ENCODE measurements at regions not wholly inside any gene's neighbourhood (a gene's known extent, or its start where the extent isn't known, plus 50 kb on each side); places are given as distances from the start of the nearest gene placed in this dataset.
A peak's percentile ranks its signal among the peaks of the same experiment; 100 is the strongest.

DNA sequence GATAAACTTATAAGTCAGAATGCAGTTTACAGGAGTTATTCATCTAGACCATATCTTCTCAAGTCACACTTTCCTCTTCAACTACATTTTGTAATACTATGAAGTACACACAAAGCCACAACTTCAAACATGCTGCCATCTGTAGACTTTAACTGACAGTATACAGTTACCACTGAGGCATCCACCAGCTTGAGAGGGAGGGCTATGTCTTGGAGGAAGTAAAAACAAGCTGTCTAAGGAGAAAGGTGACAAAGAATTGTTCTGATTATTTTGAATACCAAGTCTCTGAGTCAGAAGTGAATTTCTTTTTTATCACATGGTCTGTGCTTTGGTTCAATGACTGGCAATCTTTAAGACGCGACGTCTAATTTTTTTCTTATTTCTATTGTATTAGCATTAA, 97.6 kb upstream of the CDH10 start:
- Mint-ChIP-seq H3K4me1 (ENCODE audit: insufficient read depth, unreplicated experiment) (no peaks in the 10 kb centered on the region), H3K4me3 (ENCODE audit: unreplicated experiment) (no peak overlapping the region), H3K36me3 (ENCODE audit: insufficient read depth, unreplicated experiment) (no peaks in the 10 kb centered on the region), H3K27me3 (ENCODE audit: insufficient read depth, unreplicated experiment) (no peaks in the 10 kb centered on the region), H3K9me3 (ENCODE audit: unreplicated experiment) (peaks cover 8% of the 10 kb centered on the region), H3K27ac (ENCODE audit: low read depth, unreplicated experiment) (no peak overlapping the region)
- BruUV-seq (replicated peaks): no TSS peak
- DNase-seq (ENCODE audit: unreplicated experiment): no peak
- ChIA-PET CTCF (no interaction called here), POLR2A (interaction anchor here (0.6 to 0.8 kb wide), 2 partner anchors 85 to 1483 kb away, joined by 3 read pairs; no protein-coding TSS in a partner anchor)
- intact Hi-C loops (cut with micrococcal nuclease): no loop called here
- TF ChIP-seq, protein P1, sequence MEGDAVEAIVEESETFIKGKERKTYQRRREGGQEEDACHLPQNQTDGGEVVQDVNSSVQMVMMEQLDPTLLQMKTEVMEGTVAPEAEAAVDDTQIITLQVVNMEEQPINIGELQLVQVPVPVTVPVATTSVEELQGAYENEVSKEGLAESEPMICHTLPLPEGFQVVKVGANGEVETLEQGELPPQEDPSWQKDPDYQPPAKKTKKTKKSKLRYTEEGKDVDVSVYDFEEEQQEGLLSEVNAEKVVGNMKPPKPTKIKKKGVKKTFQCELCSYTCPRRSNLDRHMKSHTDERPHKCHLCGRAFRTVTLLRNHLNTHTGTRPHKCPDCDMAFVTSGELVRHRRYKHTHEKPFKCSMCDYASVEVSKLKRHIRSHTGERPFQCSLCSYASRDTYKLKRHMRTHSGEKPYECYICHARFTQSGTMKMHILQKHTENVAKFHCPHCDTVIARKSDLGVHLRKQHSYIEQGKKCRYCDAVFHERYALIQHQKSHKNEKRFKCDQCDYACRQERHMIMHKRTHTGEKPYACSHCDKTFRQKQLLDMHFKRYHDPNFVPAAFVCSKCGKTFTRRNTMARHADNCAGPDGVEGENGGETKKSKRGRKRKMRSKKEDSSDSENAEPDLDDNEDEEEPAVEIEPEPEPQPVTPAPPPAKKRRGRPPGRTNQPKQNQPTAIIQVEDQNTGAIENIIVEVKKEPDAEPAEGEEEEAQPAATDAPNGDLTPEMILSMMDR (IDR thresholded peaks at IDR 0.05; ENCODE audit: unreplicated experiment): no peak

DNA sequence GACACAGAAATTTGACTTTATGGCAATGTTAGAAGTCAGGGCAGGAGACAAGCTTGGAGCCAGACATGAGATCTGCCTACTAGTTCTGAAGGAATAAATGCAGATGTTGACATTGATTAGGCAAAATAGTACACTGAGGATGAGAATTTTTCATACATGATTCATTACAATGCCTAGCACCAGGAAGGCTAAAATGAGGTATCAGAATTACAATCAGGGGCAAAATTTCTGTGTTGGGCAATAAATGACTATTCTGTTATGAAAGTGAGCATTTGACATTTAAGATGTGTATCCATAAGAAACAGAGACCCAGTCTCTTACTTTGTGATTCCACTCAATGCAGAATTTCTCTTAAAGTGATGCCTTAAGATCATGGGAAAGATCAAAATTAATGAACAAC, 92.4 kb upstream of the CDH10 start:
- intact Hi-C loops (cut with micrococcal nuclease): no loop called here
- ChIA-PET CTCF (interaction anchor here (0.7 kb wide), 1 partner anchor 85 kb away, joined by 3 read pairs; no protein-coding TSS in a partner anchor), POLR2A (no interaction called here)
- H3K4me3 Mint-ChIP-seq (ENCODE audit: unreplicated experiment): no peak overlapping the region
- H3K36me3 Mint-ChIP-seq (ENCODE audit: insufficient read depth, unreplicated experiment): no peaks in the 10 kb centered on the region
- DNase-seq (ENCODE audit: unreplicated experiment): no peak
- H3K9me3 Mint-ChIP-seq (ENCODE audit: unreplicated experiment): peaks cover 8% of the 10 kb centered on the region
- H3K27me3 Mint-ChIP-seq (ENCODE audit: insufficient read depth, unreplicated experiment): no peaks in the 10 kb centered on the region
- no peaks in the 10 kb centered on the region for H3K4me1 Mint-ChIP-seq (ENCODE audit: insufficient read depth, unreplicated experiment)
- TF ChIP-seq, protein P1 (IDR thresholded peaks at IDR 0.05; ENCODE audit: unreplicated experiment): no peak
- BruUV-seq (replicated peaks): no TSS peak
- no peak overlapping the region for H3K27ac Mint-ChIP-seq (ENCODE audit: low read depth, unreplicated experiment)

DNA sequence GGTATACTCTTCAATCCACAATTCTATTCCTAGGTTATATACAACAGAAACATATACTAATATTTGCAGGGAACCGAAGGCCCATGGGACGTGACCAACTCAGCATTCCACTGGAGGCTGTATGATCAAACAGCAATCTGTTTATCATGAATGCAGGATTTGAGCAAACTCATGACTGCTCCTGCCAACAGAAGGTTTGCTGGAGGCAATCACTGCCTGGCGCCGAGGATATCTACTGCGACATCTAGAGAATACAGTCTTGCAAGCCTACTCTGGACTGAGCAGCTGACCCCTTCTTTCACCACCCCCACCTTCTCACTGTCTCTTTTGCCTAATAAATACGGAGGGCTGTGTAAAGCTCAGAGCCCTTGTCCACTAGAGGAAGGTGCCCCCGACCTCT, 90.5 kb upstream of the CDH10 start:
- no peak for DNase-seq (ENCODE audit: unreplicated experiment)
- no TSS peak for BruUV-seq (replicated peaks)
- Mint-ChIP-seq H3K27me3 (ENCODE audit: insufficient read depth, unreplicated experiment) (no peaks in the 10 kb centered on the region), H3K4me1 (ENCODE audit: insufficient read depth, unreplicated experiment) (no peaks in the 10 kb centered on the region), H3K9me3 (ENCODE audit: unreplicated experiment) (peaks cover 6% of the 10 kb centered on the region), H3K36me3 (ENCODE audit: insufficient read depth, unreplicated experiment) (no peaks in the 10 kb centered on the region), H3K4me3 (ENCODE audit: unreplicated experiment) (no peak overlapping the region), H3K27ac (ENCODE audit: low read depth, unreplicated experiment) (no peak overlapping the region)
- intact Hi-C loops (cut with micrococcal nuclease): no loop called here
- POLR2A ChIA-PET: no interaction called here
- TF ChIP-seq, protein P1 (IDR thresholded peaks at IDR 0.05; ENCODE audit: unreplicated experiment): no peak
- CTCF ChIA-PET: interaction anchor here (0.7 kb wide), 1 partner anchor 41 kb away, joined by 3 read pairs; no protein-coding TSS in a partner anchor

DNA sequence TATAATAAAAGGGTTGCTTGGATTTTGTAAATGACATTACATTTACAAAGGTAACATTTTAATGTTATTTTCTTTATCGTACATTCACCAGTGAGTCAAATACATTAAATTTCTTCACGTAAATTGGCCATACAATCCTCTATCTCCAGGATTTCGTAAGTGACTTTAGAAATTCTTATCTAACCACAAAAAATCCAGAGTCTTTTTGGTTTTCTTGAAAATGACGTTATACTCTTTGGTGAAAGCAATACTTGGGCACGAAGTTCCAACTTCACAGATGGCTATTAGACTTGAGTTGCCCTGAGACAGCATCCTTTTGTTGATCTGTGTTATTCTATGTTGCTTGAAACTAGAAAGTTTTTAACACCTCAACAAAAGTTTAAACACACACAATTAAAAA, 87.4 kb upstream of the CDH10 start:
- BruUV-seq (replicated peaks): no TSS peak
- peak; percentile 6 for DNase-seq (ENCODE audit: unreplicated experiment)
- ChIA-PET CTCF (no interaction called here), POLR2A (no interaction called here)
- no peak overlapping the region for H3K4me3 Mint-ChIP-seq (ENCODE audit: unreplicated experiment)
- TF ChIP-seq, protein P1 (IDR thresholded peaks at IDR 0.05; ENCODE audit: unreplicated experiment): no peak
- peaks cover 8% of the 10 kb centered on the region for H3K9me3 Mint-ChIP-seq (ENCODE audit: unreplicated experiment)
- H3K4me1 Mint-ChIP-seq (ENCODE audit: insufficient read depth, unreplicated experiment): no peaks in the 10 kb centered on the region
- H3K36me3 Mint-ChIP-seq (ENCODE audit: insufficient read depth, unreplicated experiment): no peaks in the 10 kb centered on the region
- intact Hi-C loops (cut with micrococcal nuclease): no loop called here
- no peak overlapping the region for H3K27ac Mint-ChIP-seq (ENCODE audit: low read depth, unreplicated experiment)
- H3K27me3 Mint-ChIP-seq (ENCODE audit: insufficient read depth, unreplicated experiment): no peaks in the 10 kb centered on the region

Measured in MCF 10A (cell line).